ENCODE measurements at regions not wholly inside any gene's neighbourhood (a gene's known extent, or its start where the extent isn't known, plus 50 kb on each side); places are given as distances from the start of the nearest gene placed in this dataset.

DNA sequence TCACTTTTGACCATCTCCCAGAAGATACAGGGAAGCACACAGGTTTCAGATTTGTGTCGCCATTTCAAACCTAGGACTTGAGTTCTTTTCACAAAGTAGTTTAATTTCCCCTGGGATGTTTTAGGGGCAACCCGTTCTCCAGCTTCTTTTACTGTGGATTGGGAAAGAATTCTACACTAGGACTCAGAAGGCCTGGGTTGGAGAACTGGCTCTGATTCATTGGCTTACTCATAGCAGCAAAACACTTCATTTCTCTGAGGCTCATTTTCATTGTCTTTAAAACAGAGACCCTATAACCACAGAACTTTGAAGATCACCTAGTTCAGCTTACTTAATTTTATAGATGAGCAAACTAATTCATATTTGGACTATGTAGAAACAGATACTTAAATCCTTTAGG lies 175.9 kb upstream of the SALL1 start:
- TF ChIP-seq, protein P1, sequence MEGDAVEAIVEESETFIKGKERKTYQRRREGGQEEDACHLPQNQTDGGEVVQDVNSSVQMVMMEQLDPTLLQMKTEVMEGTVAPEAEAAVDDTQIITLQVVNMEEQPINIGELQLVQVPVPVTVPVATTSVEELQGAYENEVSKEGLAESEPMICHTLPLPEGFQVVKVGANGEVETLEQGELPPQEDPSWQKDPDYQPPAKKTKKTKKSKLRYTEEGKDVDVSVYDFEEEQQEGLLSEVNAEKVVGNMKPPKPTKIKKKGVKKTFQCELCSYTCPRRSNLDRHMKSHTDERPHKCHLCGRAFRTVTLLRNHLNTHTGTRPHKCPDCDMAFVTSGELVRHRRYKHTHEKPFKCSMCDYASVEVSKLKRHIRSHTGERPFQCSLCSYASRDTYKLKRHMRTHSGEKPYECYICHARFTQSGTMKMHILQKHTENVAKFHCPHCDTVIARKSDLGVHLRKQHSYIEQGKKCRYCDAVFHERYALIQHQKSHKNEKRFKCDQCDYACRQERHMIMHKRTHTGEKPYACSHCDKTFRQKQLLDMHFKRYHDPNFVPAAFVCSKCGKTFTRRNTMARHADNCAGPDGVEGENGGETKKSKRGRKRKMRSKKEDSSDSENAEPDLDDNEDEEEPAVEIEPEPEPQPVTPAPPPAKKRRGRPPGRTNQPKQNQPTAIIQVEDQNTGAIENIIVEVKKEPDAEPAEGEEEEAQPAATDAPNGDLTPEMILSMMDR (IDR thresholded peaks at IDR 0.05), result no peak
- no peak for TF ChIP-seq POLR2A (IDR thresholded peaks at IDR 0.05)
